Sigmoid colon (tissue), 6 donors: ENCODE measurements at regions not wholly inside any gene's neighbourhood (a gene's known extent, or its start where the extent isn't known, plus 50 kb on each side); places are given as distances from the start of the nearest gene placed in this dataset.

Experiments used
- DNase-seq: peaks from one replicate; pipeline ENCODE4 v3.0.0-alpha.2; 2019
- H3K27ac ChIP-seq, 4 donors: fragments of 200-600 bp; sonication (generic); one replicate each; pipeline ENCODE4 v1.5.1; 2016 to 2019; ENCODE audit warnings: mild to moderate bottlenecking in 1 of 4
- H3K27me3 ChIP-seq, 3 donors: fragments of 200-600 bp; sonication (generic); one replicate each; pipeline ENCODE4 v1.5.1; 2019; ENCODE audit warnings: mild to moderate bottlenecking in 1 of 3
- H3K36me3 ChIP-seq, 4 donors: fragments of 200-600 bp; sonication (generic); one replicate each; pipeline ENCODE4 v1.5.1; 2016 to 2019
- H3K4me1 ChIP-seq, 4 donors: fragments of 200-600 bp; sonication (generic); one replicate each; pipeline ENCODE4 v1.5.1; 2017 to 2019
- H3K4me3 ChIP-seq, 4 donors: fragments of 200-600 bp; sonication (generic); one replicate each; pipeline ENCODE4 v1.5.1; 2017 to 2019; ENCODE audit warnings: mild to moderate bottlenecking in 2 of 4, moderate library complexity in 1 of 4
- H3K9me3 ChIP-seq, 4 donors: fragments of 200-600 bp in 3 of 4; sonication (generic) in 3 of 4; one replicate each; pipeline versions ENCODE4 v1.5.1 to v1.6.1; 2013 to 2019
- CTCF ChIP-seq, 4 experiments: fragments of 450-650 bp in 3 of 4; fragments of 200-600 bp in 1 of 4; IDR thresholded peaks; one replicate each; pipeline ENCODE4 v1.5.1; 2016 to 2019; ENCODE audit warnings: antibody characterized with exemption in 4 of 4, mild to moderate bottlenecking in 3 of 4, moderate library complexity in 2 of 4
- EP300 ChIP-seq, 4 donors: sonication (generic); formaldehyde crosslinking; IDR thresholded peaks; one replicate each; pipeline ENCODE4 v1.6.1; 2017; ENCODE audit warnings: antibody characterized with exemption in 4 of 4
- POLR2A ChIP-seq, 2 donors: fragments of 450-650 bp; IDR thresholded peaks; one replicate each; pipeline ENCODE4 v1.6.1; 2016; ENCODE audit warnings: antibody characterized with exemption in 2 of 2, mild to moderate bottlenecking in 2 of 2, moderate library complexity in 2 of 2
- POLR2AphosphoS5 ChIP-seq, 4 donors: sonication (generic); formaldehyde crosslinking; IDR thresholded peaks; one replicate each; pipeline ENCODE4 v1.6.1; 2017; ENCODE audit warnings: antibody characterized with exemption in 4 of 4
- WGBS, 2 donors: extraction: QIAGEN DNeasy Blood & Tissue Kit; methylation state at CpG; one replicate each; pipeline ENCODE4 v1.1.7; 2013; 5-methylcytosine and 5-hydroxymethylcytosine counted together
- intact Hi-C: fragments of 100-400 bp; cut with DNase I; formaldehyde crosslinking; loops from one replicate; pipeline ENCODE4 v1.15.1; 2023
- donor health status: healthy with polysubstance abuse.
- donor health status: healthy.

- Histone ChIP-seq H3K27ac (no peak overlapping the region), H3K27me3 (no peaks in the 10 kb centered on the region), H3K4me1 (no peaks in the 10 kb centered on the region), H3K36me3 (no peaks in the 10 kb centered on the region), H3K4me3 (no peak overlapping the region), H3K9me3 (no peaks in the 10 kb centered on the region)
- TF ChIP-seq POLR2AphosphoS5 (IDR thresholded peaks at IDR 0.05) = no peak
- TF ChIP-seq EP300 (IDR thresholded peaks at IDR 0.05) = no peak
- no peak for TF ChIP-seq POLR2A (IDR thresholded peaks at IDR 0.05)
- no peak for TF ChIP-seq CTCF (IDR thresholded peaks at IDR 0.05)
- intact Hi-C loops = no loop called here
- DNase-seq = no peak
- WGBS, 2 donors = 50 to 73% methylated on average over 4 of the region's 4 CpGs
Observed at GRCh38 chr14:85948153-85948552, 418.2 kb downstream of the FLRT2 start.

GRCh38 chr14:85947461-85948139 is 417.7 kb downstream of the FLRT2 start:
- DNase-seq = no peak
- Histone ChIP-seq H3K36me3 (no peaks in the 10 kb centered on the region), H3K27me3 (no peaks in the 10 kb centered on the region), H3K27ac (no peak overlapping the region), H3K4me3 (no peak overlapping the region), H3K4me1 (no peaks in the 10 kb centered on the region), H3K9me3 (no peaks in the 10 kb centered on the region)
- 48 to 66% methylated on average over 4 of the region's 4 CpGs for WGBS, 2 donors
- intact Hi-C loops = no loop called here
- TF ChIP-seq POLR2AphosphoS5 (IDR thresholded peaks at IDR 0.05) (no peak), CTCF (IDR thresholded peaks at IDR 0.05) (no peak), POLR2A (IDR thresholded peaks at IDR 0.05) (no peak)

- WGBS, 2 donors = 85 to 92% methylated on average over 1 of the region's 1 CpG
- TF ChIP-seq POLR2AphosphoS5 (IDR thresholded peaks at IDR 0.05) (no peak), EP300 (IDR thresholded peaks at IDR 0.05) (no peak), CTCF (IDR thresholded peaks at IDR 0.05) (no peak), POLR2A (IDR thresholded peaks at IDR 0.05) (no peak)
- Histone ChIP-seq H3K27me3 (no peaks in the 10 kb centered on the region), H3K27ac (no peak overlapping the region), H3K4me3 (no peak overlapping the region), H3K4me1 (no peaks in the 10 kb centered on the region), H3K9me3 (peaks cover 0 to 6% (median 0%) of the 10 kb centered on the region in 4 donors), H3K36me3 (no peaks in the 10 kb centered on the region)
- intact Hi-C loops = no loop called here
- no peak for DNase-seq
Observed at GRCh38 chr14:85943192-85943591, 413.2 kb downstream of the FLRT2 start.

GRCh38 chr14:85934886-85935254 is 404.9 kb downstream of the FLRT2 start:
- TF ChIP-seq POLR2AphosphoS5 (IDR thresholded peaks at IDR 0.05) (no peak), EP300 (IDR thresholded peaks at IDR 0.05) (no peak), CTCF (IDR thresholded peaks at IDR 0.05) (no peak), POLR2A (IDR thresholded peaks at IDR 0.05) (no peak)
- peak overlapping the region in 3 of 4 donors; percentile 3 to 32 (median 8) for H3K27ac ChIP-seq
- 47 to 74% methylated on average over 3 of the region's 3 CpGs for WGBS, 2 donors

More at GRCh38 chr14:85934886-85935254, 404.9 kb downstream of the FLRT2 start:
- H3K9me3 ChIP-seq = peaks cover 0 to 11% (median 1%) of the 10 kb centered on the region in 4 donors
- H3K36me3 ChIP-seq = no peaks in the 10 kb centered on the region
- H3K27me3 ChIP-seq = no peaks in the 10 kb centered on the region
- peak overlapping the region; percentile 19 to 38 (median 34) for H3K4me3 ChIP-seq
- DNase-seq = no peak
- H3K4me1 ChIP-seq = no peaks in the 10 kb centered on the region
- intact Hi-C loops = no loop called here
